ENCODE measurements at regions not wholly inside any gene's neighbourhood (a gene's known extent, or its start where the extent isn't known, plus 50 kb on each side); places are given as distances from the start of the nearest gene placed in this dataset.

DNA sequence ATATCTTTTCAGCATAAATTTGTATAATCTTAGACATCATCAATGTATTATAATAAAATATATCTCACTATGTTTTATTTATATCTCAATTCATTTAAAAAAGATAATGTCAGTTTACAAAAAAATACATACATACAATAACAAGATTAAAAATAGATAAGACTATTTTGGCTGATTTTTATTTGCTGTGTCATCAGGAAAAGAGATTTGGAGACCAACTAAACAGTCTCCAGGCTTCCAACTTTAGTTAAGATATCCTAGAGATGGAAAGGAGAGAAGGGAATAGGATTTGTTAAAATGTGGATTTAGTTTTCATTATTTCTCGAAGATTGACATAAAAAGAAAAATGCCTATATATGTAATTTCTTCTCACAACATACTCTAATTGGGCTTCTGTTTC lies 433.8 kb upstream of the TOM1L1 start:
- H3K4me3 ChIP-seq (ENCODE audit: low read depth, low read length) = no peak overlapping the region
- no peaks in the 10 kb centered on the region for H3K36me3 ChIP-seq (ENCODE audit: control insufficient read depth, insufficient read depth, low read length)
- H3K27ac ChIP-seq (ENCODE audit: low read depth, low read length) = no peak overlapping the region
- H3K9ac ChIP-seq (ENCODE audit: low read length) = no peak overlapping the region
- H3K9me3 ChIP-seq (ENCODE audit: control insufficient read depth, insufficient read depth, low read depth, low read length) = peaks cover 14% of the 10 kb centered on the region
- no peaks in the 10 kb centered on the region for H3K4me1 ChIP-seq (ENCODE audit: control insufficient read depth, insufficient read depth, low read length)
- no peaks in the 10 kb centered on the region for H3K27me3 ChIP-seq (ENCODE audit: control insufficient read depth, insufficient read depth, low read length)

- H3K4me1 ChIP-seq (ENCODE audit: control insufficient read depth, insufficient read depth, low read length) = no peaks in the 10 kb centered on the region
- no peak overlapping the region for H3K4me3 ChIP-seq (ENCODE audit: low read depth, low read length)
- H3K9ac ChIP-seq (ENCODE audit: low read length) = no peak overlapping the region
- no peaks in the 10 kb centered on the region for H3K36me3 ChIP-seq (ENCODE audit: control insufficient read depth, insufficient read depth, low read length)
- no peaks in the 10 kb centered on the region for H3K9me3 ChIP-seq (ENCODE audit: control insufficient read depth, insufficient read depth, low read depth, low read length)
- H3K27me3 ChIP-seq (ENCODE audit: control insufficient read depth, insufficient read depth, low read length) = no peaks in the 10 kb centered on the region
- H3K27ac ChIP-seq (ENCODE audit: low read depth, low read length) = no peak overlapping the region
These were observed 417.8 kb upstream of the TOM1L1 start for GRCh38 chr17:54482843-54483242.

GRCh38 chr17:54493691-54494090 lies 407.0 kb upstream of the TOM1L1 start:
- no peaks in the 10 kb centered on the region for H3K27me3 ChIP-seq (ENCODE audit: control insufficient read depth, insufficient read depth, low read length)
- H3K27ac ChIP-seq (ENCODE audit: low read depth, low read length) = no peak overlapping the region
- H3K4me3 ChIP-seq (ENCODE audit: low read depth, low read length) = no peak overlapping the region
- no peaks in the 10 kb centered on the region for H3K9me3 ChIP-seq (ENCODE audit: control insufficient read depth, insufficient read depth, low read depth, low read length)
- no peaks in the 10 kb centered on the region for H3K36me3 ChIP-seq (ENCODE audit: control insufficient read depth, insufficient read depth, low read length)
- no peak overlapping the region for H3K9ac ChIP-seq (ENCODE audit: low read length)
- H3K4me1 ChIP-seq (ENCODE audit: control insufficient read depth, insufficient read depth, low read length) = no peaks in the 10 kb centered on the region

GRCh38 chr17:54494721-54495715 lies 405.6 kb upstream of the TOM1L1 start:
- Histone ChIP-seq H3K4me1 (ENCODE audit: control insufficient read depth, insufficient read depth, low read length) (no peaks in the 10 kb centered on the region), H3K9me3 (ENCODE audit: control insufficient read depth, insufficient read depth, low read depth, low read length) (no peaks in the 10 kb centered on the region), H3K27me3 (ENCODE audit: control insufficient read depth, insufficient read depth, low read length) (no peaks in the 10 kb centered on the region), H3K36me3 (ENCODE audit: control insufficient read depth, insufficient read depth, low read length) (no peaks in the 10 kb centered on the region), H3K9ac (ENCODE audit: low read length) (no peak overlapping the region), H3K27ac (ENCODE audit: low read depth, low read length) (no peak overlapping the region), H3K4me3 (ENCODE audit: low read depth, low read length) (no peak overlapping the region)

- Histone ChIP-seq H3K9me3 (ENCODE audit: control insufficient read depth, insufficient read depth, low read depth, low read length) (0 out of 2 replicates have a peak, but pooled peaks cover 2% of the 10 kb centered on the region), H3K27ac (ENCODE audit: low read depth, low read length) (no peak overlapping the region), H3K4me3 (ENCODE audit: low read depth, low read length) (no peak overlapping the region), H3K36me3 (ENCODE audit: control insufficient read depth, insufficient read depth, low read length) (no peaks in the 10 kb centered on the region), H3K9ac (ENCODE audit: low read length) (no peak overlapping the region), H3K4me1 (ENCODE audit: control insufficient read depth, insufficient read depth, low read length) (no peaks in the 10 kb centered on the region), H3K27me3 (ENCODE audit: control insufficient read depth, insufficient read depth, low read length) (no peaks in the 10 kb centered on the region)
These were observed 395.2 kb upstream of the TOM1L1 start for GRCh38 chr17:54505404-54505803.

- Histone ChIP-seq H3K9me3 (ENCODE audit: control insufficient read depth, insufficient read depth, low read depth, low read length) (no peaks in the 10 kb centered on the region), H3K4me1 (ENCODE audit: control insufficient read depth, insufficient read depth, low read length) (no peaks in the 10 kb centered on the region), H3K36me3 (ENCODE audit: control insufficient read depth, insufficient read depth, low read length) (no peaks in the 10 kb centered on the region), H3K27me3 (ENCODE audit: control insufficient read depth, insufficient read depth, low read length) (no peaks in the 10 kb centered on the region), H3K9ac (ENCODE audit: low read length) (no peak overlapping the region), H3K4me3 (ENCODE audit: low read depth, low read length) (no peak overlapping the region), H3K27ac (ENCODE audit: low read depth, low read length) (no peak overlapping the region)
These were observed 381.9 kb upstream of the TOM1L1 start for GRCh38 chr17:54518706-54519105.

- H3K36me3 ChIP-seq (ENCODE audit: control insufficient read depth, insufficient read depth, low read length) = no peaks in the 10 kb centered on the region
- H3K4me3 ChIP-seq (ENCODE audit: low read depth, low read length) = no peak overlapping the region
- H3K27ac ChIP-seq (ENCODE audit: low read depth, low read length) = no peak overlapping the region
- no peak overlapping the region for H3K9ac ChIP-seq (ENCODE audit: low read length)
- H3K9me3 ChIP-seq (ENCODE audit: control insufficient read depth, insufficient read depth, low read depth, low read length) = no peaks in the 10 kb centered on the region
- H3K27me3 ChIP-seq (ENCODE audit: control insufficient read depth, insufficient read depth, low read length) = no peaks in the 10 kb centered on the region
- H3K4me1 ChIP-seq (ENCODE audit: control insufficient read depth, insufficient read depth, low read length) = no peaks in the 10 kb centered on the region
These were observed 379.5 kb upstream of the TOM1L1 start for GRCh38 chr17:54521137-54521536.

- Histone ChIP-seq H3K9me3 (ENCODE audit: control insufficient read depth, insufficient read depth, low read depth, low read length) (no peaks in the 10 kb centered on the region), H3K4me1 (ENCODE audit: control insufficient read depth, insufficient read depth, low read length) (no peaks in the 10 kb centered on the region), H3K36me3 (ENCODE audit: control insufficient read depth, insufficient read depth, low read length) (no peaks in the 10 kb centered on the region), H3K4me3 (ENCODE audit: low read depth, low read length) (no peak overlapping the region), H3K27me3 (ENCODE audit: control insufficient read depth, insufficient read depth, low read length) (no peaks in the 10 kb centered on the region), H3K9ac (ENCODE audit: low read length) (no peak overlapping the region), H3K27ac (ENCODE audit: low read depth, low read length) (no peak overlapping the region)
These were observed 376.2 kb upstream of the TOM1L1 start for GRCh38 chr17:54524501-54524900.

DNA sequence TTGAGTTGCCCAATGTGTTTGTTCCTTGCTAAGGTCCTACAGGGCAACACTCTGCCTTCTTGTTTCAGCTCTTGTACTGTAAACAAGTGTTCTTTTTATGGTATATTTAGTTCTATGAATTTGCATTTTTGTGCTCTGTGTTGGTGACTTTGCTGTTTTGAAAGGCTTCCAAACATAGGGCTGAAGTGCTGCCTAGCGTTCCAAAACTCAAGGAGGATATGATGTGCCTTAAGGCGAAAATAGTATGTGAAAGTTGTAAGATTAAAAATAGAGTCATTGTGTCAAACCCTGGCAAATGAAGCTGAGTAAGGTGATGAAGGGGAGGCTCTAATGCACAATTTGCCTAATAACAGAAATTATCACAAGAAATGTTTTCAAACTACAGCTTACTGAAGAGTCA lies 372.7 kb upstream of the TOM1L1 start:
- no peaks in the 10 kb centered on the region for H3K27me3 ChIP-seq (ENCODE audit: control insufficient read depth, insufficient read depth, low read length)
- H3K27ac ChIP-seq (ENCODE audit: low read depth, low read length) = no peak overlapping the region
- no peak overlapping the region for H3K9ac ChIP-seq (ENCODE audit: low read length)
- H3K4me3 ChIP-seq (ENCODE audit: low read depth, low read length) = no peak overlapping the region
- no peaks in the 10 kb centered on the region for H3K36me3 ChIP-seq (ENCODE audit: control insufficient read depth, insufficient read depth, low read length)
- H3K4me1 ChIP-seq (ENCODE audit: control insufficient read depth, insufficient read depth, low read length) = no peaks in the 10 kb centered on the region
- H3K9me3 ChIP-seq (ENCODE audit: control insufficient read depth, insufficient read depth, low read depth, low read length) = no peaks in the 10 kb centered on the region

DNA sequence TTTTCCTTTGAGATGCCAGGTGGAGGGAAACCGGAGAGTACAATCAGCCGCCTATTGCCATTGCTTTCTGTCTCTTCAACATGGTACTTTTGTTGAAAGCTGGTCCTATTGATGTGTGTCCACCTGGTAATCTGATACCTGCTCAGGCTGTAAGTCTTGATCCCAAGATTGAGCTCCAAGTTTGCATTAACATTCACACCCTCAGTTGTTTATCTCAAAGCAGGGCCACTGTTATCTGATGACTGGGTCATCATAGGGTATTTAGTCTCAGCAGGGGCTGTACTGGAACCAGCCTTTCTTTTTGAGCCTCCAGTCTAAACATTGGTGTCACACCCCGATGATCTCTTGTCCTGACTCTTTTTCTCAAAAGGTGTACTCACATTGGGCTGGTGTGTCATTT lies 370.3 kb upstream of the TOM1L1 start:
- Histone ChIP-seq H3K36me3 (ENCODE audit: control insufficient read depth, insufficient read depth, low read length) (no peaks in the 10 kb centered on the region), H3K9me3 (ENCODE audit: control insufficient read depth, insufficient read depth, low read depth, low read length) (no peaks in the 10 kb centered on the region), H3K9ac (ENCODE audit: low read length) (no peak overlapping the region), H3K4me1 (ENCODE audit: control insufficient read depth, insufficient read depth, low read length) (no peaks in the 10 kb centered on the region), H3K27ac (ENCODE audit: low read depth, low read length) (no peak overlapping the region), H3K4me3 (ENCODE audit: low read depth, low read length) (no peak overlapping the region), H3K27me3 (ENCODE audit: control insufficient read depth, insufficient read depth, low read length) (no peaks in the 10 kb centered on the region)

DNA sequence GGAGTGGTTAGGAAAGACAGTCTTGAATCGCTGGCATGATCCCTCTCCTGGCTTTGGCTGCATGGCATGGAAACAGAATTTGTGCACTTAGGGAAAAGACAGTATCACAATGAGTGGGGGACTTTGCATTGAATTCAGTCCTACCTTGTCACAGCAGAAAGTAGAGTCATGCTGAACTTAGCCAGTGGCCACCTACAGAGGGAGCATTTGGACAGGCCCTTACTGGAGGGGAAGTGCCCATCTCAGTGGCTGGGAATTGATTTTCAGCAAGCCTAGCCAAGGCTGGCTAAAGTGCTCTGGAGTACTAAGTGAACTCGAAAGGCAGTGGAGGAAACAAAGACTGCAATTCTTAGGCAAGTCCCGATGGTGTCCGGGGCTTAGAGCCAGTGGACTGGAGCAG lies 364.3 kb upstream of the TOM1L1 start:
- no peak overlapping the region for H3K9ac ChIP-seq (ENCODE audit: low read length)
- H3K27me3 ChIP-seq (ENCODE audit: control insufficient read depth, insufficient read depth, low read length) = no peaks in the 10 kb centered on the region
- no peaks in the 10 kb centered on the region for H3K4me1 ChIP-seq (ENCODE audit: control insufficient read depth, insufficient read depth, low read length)
- no peaks in the 10 kb centered on the region for H3K9me3 ChIP-seq (ENCODE audit: control insufficient read depth, insufficient read depth, low read depth, low read length)
- H3K4me3 ChIP-seq (ENCODE audit: low read depth, low read length) = no peak overlapping the region
- no peak overlapping the region for H3K27ac ChIP-seq (ENCODE audit: low read depth, low read length)
- no peaks in the 10 kb centered on the region for H3K36me3 ChIP-seq (ENCODE audit: control insufficient read depth, insufficient read depth, low read length)
